ENCODE measurements at regions not wholly inside any gene's neighbourhood (a gene's known extent, or its start where the extent isn't known, plus 50 kb on each side); places are given as distances from the start of the nearest gene placed in this dataset.

DNA sequence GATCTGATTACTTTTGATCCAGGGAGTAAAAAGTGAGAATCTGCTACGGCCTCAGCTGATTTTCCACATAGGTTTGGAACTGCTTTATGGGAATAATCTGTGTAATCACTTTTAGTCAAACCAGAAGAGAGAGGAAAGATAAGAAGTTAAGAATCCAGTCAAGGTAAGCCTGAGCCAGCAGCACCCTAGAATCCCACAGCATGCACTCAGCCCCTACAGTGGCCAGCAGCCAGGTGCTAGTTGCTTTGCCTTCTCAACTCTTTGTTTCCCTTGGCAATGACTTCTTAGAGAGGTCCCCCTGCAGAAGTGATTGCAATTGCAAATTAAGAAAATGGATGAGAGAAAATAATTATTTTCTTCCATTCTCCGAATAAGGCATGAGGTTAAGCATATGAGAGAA is 59.7 kb upstream of the TMED7 start:
- TF ChIP-seq, protein P1, sequence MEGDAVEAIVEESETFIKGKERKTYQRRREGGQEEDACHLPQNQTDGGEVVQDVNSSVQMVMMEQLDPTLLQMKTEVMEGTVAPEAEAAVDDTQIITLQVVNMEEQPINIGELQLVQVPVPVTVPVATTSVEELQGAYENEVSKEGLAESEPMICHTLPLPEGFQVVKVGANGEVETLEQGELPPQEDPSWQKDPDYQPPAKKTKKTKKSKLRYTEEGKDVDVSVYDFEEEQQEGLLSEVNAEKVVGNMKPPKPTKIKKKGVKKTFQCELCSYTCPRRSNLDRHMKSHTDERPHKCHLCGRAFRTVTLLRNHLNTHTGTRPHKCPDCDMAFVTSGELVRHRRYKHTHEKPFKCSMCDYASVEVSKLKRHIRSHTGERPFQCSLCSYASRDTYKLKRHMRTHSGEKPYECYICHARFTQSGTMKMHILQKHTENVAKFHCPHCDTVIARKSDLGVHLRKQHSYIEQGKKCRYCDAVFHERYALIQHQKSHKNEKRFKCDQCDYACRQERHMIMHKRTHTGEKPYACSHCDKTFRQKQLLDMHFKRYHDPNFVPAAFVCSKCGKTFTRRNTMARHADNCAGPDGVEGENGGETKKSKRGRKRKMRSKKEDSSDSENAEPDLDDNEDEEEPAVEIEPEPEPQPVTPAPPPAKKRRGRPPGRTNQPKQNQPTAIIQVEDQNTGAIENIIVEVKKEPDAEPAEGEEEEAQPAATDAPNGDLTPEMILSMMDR (IDR thresholded peaks at IDR 0.05; ENCODE audit: low read depth, low read length), result no peak
- TF ChIP-seq MAX (IDR thresholded peaks at IDR 0.05; ENCODE audit: low read depth, low read length), result no peak
- TF ChIP-seq MYC (IDR thresholded peaks at IDR 0.05; ENCODE audit: low read depth, low read length), result no peak
